ENCODE measurements at regions not wholly inside any gene's neighbourhood (a gene's known extent, or its start where the extent isn't known, plus 50 kb on each side); places are given as distances from the start of the nearest gene placed in this dataset.

- no peak for TF ChIP-seq CTCF (IDR thresholded peaks at IDR 0.05)
- no peak for TF ChIP-seq POLR2A (IDR thresholded peaks at IDR 0.05)
Observed at GRCh38 chr11:121721448-121721847, 268.7 kb upstream of the SORL1-AS1 start.

All from testis (tissue), 2 donors.